ENCODE measurements at regions not wholly inside any gene's neighbourhood (a gene's known extent, or its start where the extent isn't known, plus 50 kb on each side); places are given as distances from the start of the nearest gene placed in this dataset.

DNA sequence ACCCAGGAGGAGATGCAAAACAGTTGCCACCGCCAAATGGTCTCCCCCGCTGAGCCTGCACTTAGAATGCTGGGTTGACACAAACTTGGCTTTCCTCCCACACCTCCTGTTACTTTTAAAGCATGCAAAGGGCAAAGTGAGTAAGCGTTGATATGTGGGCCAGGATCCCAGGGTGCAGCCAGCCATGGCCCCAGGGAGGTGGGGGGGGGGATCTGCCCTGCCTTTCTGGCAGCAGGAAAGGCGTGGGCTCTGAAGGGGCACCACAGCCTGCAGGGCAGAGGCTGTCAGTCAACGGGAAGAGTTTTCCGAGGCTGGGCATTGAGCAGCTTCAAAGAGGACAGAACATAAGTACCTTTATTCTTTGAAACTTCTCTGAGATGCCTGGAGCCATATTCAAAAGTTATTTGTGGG, 142.3 kb downstream of the ABCC12 start:
- TF ChIP-seq, protein P1, sequence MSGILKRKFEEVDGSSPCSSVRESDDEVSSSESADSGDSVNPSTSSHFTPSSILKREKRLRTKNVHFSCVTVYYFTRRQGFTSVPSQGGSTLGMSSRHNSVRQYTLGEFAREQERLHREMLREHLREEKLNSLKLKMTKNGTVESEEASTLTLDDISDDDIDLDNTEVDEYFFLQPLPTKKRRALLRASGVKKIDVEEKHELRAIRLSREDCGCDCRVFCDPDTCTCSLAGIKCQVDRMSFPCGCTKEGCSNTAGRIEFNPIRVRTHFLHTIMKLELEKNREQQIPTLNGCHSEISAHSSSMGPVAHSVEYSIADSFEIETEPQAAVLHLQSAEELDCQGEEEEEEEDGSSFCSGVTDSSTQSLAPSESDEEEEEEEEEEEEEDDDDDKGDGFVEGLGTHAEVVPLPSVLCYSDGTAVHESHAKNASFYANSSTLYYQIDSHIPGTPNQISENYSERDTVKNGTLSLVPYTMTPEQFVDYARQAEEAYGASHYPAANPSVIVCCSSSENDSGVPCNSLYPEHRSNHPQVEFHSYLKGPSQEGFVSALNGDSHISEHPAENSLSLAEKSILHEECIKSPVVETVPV (CRISPR knock-in tag; IDR thresholded peaks at IDR 0.05): no peak
- TF ChIP-seq TCF4 (CRISPR knock-in tag; IDR thresholded peaks at IDR 0.05; ENCODE audit: borderline replicate concordance): no peak
- TF ChIP-seq TOX (CRISPR knock-in tag; IDR thresholded peaks at IDR 0.05; ENCODE audit: borderline replicate concordance): no peak
- no peak for TF ChIP-seq ZNF8 (CRISPR knock-in tag; IDR thresholded peaks at IDR 0.05)
- no peak for TF ChIP-seq PPARA (CRISPR knock-in tag; IDR thresholded peaks at IDR 0.05; ENCODE audit: borderline replicate concordance)
- TF ChIP-seq GLIS3 (CRISPR knock-in tag; IDR thresholded peaks at IDR 0.05): no peak
- TF ChIP-seq CSDC2 (CRISPR knock-in tag; IDR thresholded peaks at IDR 0.05): no peak
- no peak for TF ChIP-seq ZFP3 (CRISPR knock-in tag; IDR thresholded peaks at IDR 0.05)
- TF ChIP-seq OSR1 (CRISPR knock-in tag; IDR thresholded peaks at IDR 0.05): no peak
- TF ChIP-seq SNAI2 (CRISPR knock-in tag; IDR thresholded peaks at IDR 0.05): no peak
- TF ChIP-seq ZNF70 (CRISPR knock-in tag; IDR thresholded peaks at IDR 0.05): no peak
- TF ChIP-seq ESRRG (CRISPR knock-in tag; IDR thresholded peaks at IDR 0.05): no peak
- no peak for TF ChIP-seq ARNTL (CRISPR knock-in tag; IDR thresholded peaks at IDR 0.05; ENCODE audit: borderline replicate concordance, low read depth)
- no peak for TF ChIP-seq BACH2 (CRISPR knock-in tag; IDR thresholded peaks at IDR 0.05; ENCODE audit: borderline replicate concordance)
- no peak for TF ChIP-seq ZNF565 (CRISPR knock-in tag; conservative IDR thresholded peaks at IDR 0.05; ENCODE audit: low read depth)
- TF ChIP-seq PATZ1 (CRISPR knock-in tag; IDR thresholded peaks at IDR 0.05; ENCODE audit: borderline replicate concordance): no peak
- ATAC-seq: no peak

GRCh38 chr16:48011878-48012658, 143.7 kb downstream of the ABCC12 start:
- ATAC-seq: no peak

More at GRCh38 chr16:48011878-48012658, 143.7 kb downstream of the ABCC12 start:
- no peak for TF ChIP-seq CREB5 (CRISPR knock-in tag; IDR thresholded peaks at IDR 0.05; ENCODE audit: low read depth)
- TF ChIP-seq BACH2 (CRISPR knock-in tag; IDR thresholded peaks at IDR 0.05; ENCODE audit: borderline replicate concordance): no peak
- TF ChIP-seq ZFP3 (CRISPR knock-in tag; IDR thresholded peaks at IDR 0.05): no peak
- no peak for TF ChIP-seq ISL1 (CRISPR knock-in tag; IDR thresholded peaks at IDR 0.05)
- no peak for TF ChIP-seq PATZ1 (CRISPR knock-in tag; IDR thresholded peaks at IDR 0.05; ENCODE audit: borderline replicate concordance)
- no peak for TF ChIP-seq ZNF565 (CRISPR knock-in tag; conservative IDR thresholded peaks at IDR 0.05; ENCODE audit: low read depth)
- no peak for TF ChIP-seq TSHZ2 (CRISPR knock-in tag; IDR thresholded peaks at IDR 0.05)
- no peak for TF ChIP-seq TOX (CRISPR knock-in tag; IDR thresholded peaks at IDR 0.05; ENCODE audit: borderline replicate concordance)
- TF ChIP-seq CSDC2 (CRISPR knock-in tag; IDR thresholded peaks at IDR 0.05): no peak

Measured in SK-N-SH treated with all-trans-retinoic acid at 6 μM for 48 hours (cell line).